AG04450 (cell line): ENCODE measurements at regions not wholly inside any gene's neighbourhood (a gene's known extent, or its start where the extent isn't known, plus 50 kb on each side); places are given as distances from the start of the nearest gene placed in this dataset.
"Not testable (repeated sequence)": the region's sequence is repeated elsewhere in the genome, so short reads cannot be mapped to it uniquely, and the experiment has no call there.

Source experiments
- CTCF ChIA-PET: fragments of 300-600, 350-600 bp; formaldehyde crosslinking; extraction: SDS; loops from one replicate; lab custom pipeline; 2022; ENCODE audit warnings: antibody characterized with exemption, inconsistent platforms; lab: Charles Lee
- POLR2A ChIA-PET: fragments of 350-600 bp; formaldehyde crosslinking; extraction: SDS; loops from one replicate; lab custom pipeline; 2021; ENCODE audit warnings: antibody characterized with exemption, inconsistent platforms; lab: Yijun Ruan, JAX
- DNase-seq: peaks from one replicate; pipeline ENCODE4 v3.0.0-alpha.2; 2011; ENCODE audit warnings: low read depth, low spot score
- H3K27ac ChIP-seq: one replicate; pipeline ENCODE4 v1.5.1; 2012; ENCODE audit warnings: low read depth, low read length, control low read depth
- H3K27me3 ChIP-seq: one replicate; pipeline ENCODE4 v1.6.0; 2012; ENCODE audit warnings: low read length; ENCODE audit not compliant: control insufficient read depth, insufficient read depth
- H3K4me3 ChIP-seq: 2 replicates; pipeline ENCODE4 v1.5.1; 2011; ENCODE audit warnings: mild to moderate bottlenecking, low read depth, low read length, control low read depth
- H3K9me3 ChIP-seq: 2 replicates; pipeline ENCODE4 v1.5.1; 2012; ENCODE audit warnings: low read length; ENCODE audit not compliant: control insufficient read depth, insufficient read depth
- TF ChIP-seq, protein P1 (sequence below): IDR thresholded peaks from 2 replicates; pipeline ENCODE4 v1.5.1; 2011; ENCODE audit warnings: low read depth, low read length, control low read depth, inconsistent platforms

DNA sequence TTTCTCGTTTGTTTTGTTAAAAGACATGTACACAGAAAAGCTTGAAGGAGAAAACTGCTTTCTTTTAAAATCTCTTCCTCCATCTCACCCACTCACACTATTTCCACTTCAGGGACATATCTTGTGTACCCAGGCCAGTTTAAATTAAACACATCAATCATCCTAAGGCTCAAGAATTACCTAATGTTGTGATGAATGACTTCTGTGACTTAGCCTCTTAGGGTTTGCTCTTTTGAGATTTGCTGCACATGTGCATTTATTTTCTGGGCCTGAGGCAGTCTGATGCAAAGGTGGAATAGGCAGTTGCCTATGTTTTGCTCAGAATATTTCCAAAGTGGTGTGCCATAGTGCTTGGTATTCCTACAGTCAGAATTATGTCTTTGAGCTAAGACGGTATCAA is 439.9 kb upstream of the CHD1 start:
- ChIA-PET POLR2A (no interaction called here), CTCF (no interaction called here)
- TF ChIP-seq, protein P1, sequence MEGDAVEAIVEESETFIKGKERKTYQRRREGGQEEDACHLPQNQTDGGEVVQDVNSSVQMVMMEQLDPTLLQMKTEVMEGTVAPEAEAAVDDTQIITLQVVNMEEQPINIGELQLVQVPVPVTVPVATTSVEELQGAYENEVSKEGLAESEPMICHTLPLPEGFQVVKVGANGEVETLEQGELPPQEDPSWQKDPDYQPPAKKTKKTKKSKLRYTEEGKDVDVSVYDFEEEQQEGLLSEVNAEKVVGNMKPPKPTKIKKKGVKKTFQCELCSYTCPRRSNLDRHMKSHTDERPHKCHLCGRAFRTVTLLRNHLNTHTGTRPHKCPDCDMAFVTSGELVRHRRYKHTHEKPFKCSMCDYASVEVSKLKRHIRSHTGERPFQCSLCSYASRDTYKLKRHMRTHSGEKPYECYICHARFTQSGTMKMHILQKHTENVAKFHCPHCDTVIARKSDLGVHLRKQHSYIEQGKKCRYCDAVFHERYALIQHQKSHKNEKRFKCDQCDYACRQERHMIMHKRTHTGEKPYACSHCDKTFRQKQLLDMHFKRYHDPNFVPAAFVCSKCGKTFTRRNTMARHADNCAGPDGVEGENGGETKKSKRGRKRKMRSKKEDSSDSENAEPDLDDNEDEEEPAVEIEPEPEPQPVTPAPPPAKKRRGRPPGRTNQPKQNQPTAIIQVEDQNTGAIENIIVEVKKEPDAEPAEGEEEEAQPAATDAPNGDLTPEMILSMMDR: no peak
- Histone ChIP-seq H3K4me3 (no peak overlapping the region), H3K27ac (no peak overlapping the region), H3K9me3 (no peaks in the 10 kb centered on the region; the same call in 1 of the 2 replicates), H3K27me3 (no peaks in the 10 kb centered on the region)
- no peak for DNase-seq

DNA sequence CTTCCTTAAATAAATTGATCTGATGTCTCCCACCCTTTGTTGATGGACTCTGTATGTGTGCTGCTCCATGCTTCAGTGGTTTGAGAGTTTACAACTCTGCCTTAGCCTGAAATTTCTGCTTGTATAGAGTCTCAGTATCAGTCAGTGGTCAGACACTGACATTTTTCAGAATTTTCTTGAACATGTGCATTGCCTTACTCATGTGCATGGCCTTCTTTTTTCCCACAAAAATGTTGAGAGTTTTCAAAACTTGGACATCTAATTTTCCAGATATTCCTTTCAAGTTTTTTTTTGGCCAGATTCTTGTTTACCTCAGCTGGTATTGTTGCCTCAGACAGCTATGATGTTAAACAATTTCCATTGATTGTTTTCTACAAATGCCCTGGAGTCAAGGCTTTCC is 427.1 kb upstream of the CHD1 start:
- Histone ChIP-seq H3K4me3 (no peak overlapping the region), H3K9me3 (peaks cover 21% of the 10 kb centered on the region), H3K27ac (no peak overlapping the region), H3K27me3 (no peaks in the 10 kb centered on the region)
- TF ChIP-seq, protein P1: no peak
- no peak for DNase-seq
- ChIA-PET POLR2A (no interaction called here), CTCF (no interaction called here)

DNA sequence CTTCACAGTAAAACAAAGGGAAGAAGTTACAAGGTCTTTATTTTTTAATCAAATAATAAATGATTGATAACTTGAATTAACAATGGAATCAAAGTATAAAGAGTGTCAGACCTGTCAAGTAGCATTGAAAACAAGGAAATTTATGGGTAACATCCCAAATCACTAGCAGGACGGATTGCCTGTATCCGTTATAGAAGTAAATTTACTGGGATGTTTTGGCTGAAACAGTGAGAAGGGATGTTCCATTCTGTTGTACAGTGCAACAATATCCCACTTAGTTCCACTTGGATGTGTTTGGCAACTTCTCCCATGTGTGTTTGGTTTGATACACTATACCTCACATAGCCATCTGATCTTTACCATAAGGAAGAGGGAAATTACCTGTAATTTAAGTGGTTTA is 421.0 kb upstream of the CHD1 start:
- ChIA-PET POLR2A (no interaction called here), CTCF (no interaction called here)
- Histone ChIP-seq H3K4me3 (no peak overlapping the region), H3K9me3 (peaks cover 17% of the 10 kb centered on the region), H3K27me3 (no peaks in the 10 kb centered on the region), H3K27ac (no peak overlapping the region)
- TF ChIP-seq, protein P1: no peak
- DNase-seq: no peak

DNA sequence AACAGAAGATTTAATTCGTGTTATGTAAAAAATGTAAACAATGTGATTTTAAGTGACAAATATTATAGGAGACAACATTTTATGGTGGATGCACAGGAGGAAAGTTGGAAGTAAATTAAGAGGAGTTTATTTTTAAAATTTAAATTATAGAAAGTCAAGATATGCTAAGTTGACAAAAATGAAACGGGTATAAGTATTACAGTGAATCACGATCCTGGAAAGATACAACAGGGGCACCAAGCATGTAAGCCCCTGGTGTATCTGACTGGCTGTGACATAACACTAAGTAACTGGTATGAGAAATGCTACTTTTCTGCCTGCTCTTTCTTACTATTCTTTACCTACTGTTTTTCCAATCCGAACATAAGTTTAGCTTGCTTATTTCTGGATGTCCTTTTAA is 419.8 kb upstream of the CHD1 start:
- CTCF ChIA-PET: no interaction called here
- no peak for DNase-seq
- POLR2A ChIA-PET: no interaction called here
- Histone ChIP-seq H3K27ac (no peak overlapping the region), H3K4me3 (no peak overlapping the region), H3K27me3 (no peaks in the 10 kb centered on the region), H3K9me3 (peaks cover 17% of the 10 kb centered on the region)
- TF ChIP-seq, protein P1: no peak

DNA sequence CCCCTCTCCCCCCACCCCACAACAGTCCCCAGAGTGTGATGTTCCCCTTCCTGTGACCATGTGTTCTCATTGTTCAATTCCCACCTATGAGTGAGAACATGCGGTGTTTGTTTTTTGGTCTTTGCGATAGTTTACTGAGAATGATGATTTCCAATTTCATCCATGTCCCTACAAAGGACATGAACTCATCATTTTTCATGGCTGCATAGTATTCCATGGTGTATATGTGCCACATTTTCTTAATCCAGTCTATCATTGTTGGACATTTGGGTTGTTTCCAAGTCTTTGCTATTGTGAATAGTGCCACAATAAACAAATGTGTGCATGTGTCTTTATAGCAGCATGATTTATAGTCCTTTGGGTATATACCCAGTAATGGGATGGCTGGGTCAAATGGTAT is 411.0 kb upstream of the CHD1 start:
- H3K27me3 ChIP-seq, H3K4me3 ChIP-seq, H3K9me3 ChIP-seq, H3K27ac ChIP-seq, CTCF ChIA-PET, DNase-seq, POLR2A ChIA-PET: not testable (repeated sequence)

DNA sequence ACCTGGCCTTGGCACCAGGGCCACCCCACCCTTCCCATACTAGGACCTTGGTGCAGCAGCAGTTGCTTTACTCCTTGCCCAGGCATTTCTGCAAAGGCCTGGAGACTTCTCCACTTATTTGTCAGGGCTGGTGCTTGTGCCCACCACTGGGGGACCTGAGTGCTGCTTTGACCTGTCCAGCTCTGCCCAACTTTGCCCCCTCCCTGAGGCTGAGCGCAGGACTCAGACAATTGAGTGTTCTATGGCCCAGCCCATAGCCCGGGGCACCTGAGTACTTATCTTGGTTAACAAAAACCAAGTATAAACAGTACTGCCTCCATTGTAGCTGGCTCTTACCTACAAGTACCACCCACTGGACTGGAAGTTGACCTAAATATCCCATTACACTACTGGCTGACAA is 406.1 kb upstream of the CHD1 start:
- H3K9me3 ChIP-seq: peaks cover 8% of the 10 kb centered on the region
- no peaks in the 10 kb centered on the region for H3K27me3 ChIP-seq
- no peak overlapping the region for H3K27ac ChIP-seq
- CTCF ChIA-PET: no interaction called here
- POLR2A ChIA-PET: no interaction called here
- H3K4me3 ChIP-seq: no peak overlapping the region
- TF ChIP-seq, protein P1: no peak
- no peak for DNase-seq
